Prostate gland (tissue), 2 donors: ENCODE measurements at regions not wholly inside any gene's neighbourhood (a gene's known extent, or its start where the extent isn't known, plus 50 kb on each side); places are given as distances from the start of the nearest gene placed in this dataset.

Experiments used
- DNase-seq: peaks from one replicate; pipeline ENCODE4 v3.0.0-alpha.2; 2019; ENCODE audit warnings: low spot score
- H3K27ac ChIP-seq, 2 donors: fragments of 200-600 bp; sonication (generic); 2 replicates each; pipeline ENCODE4 v1.5.1; 2017 to 2019
- H3K27me3 ChIP-seq: fragments of 200-600 bp; sonication (generic); replicated peaks from 2 replicates; pipeline ENCODE4 v1.5.1; 2019; ENCODE audit not compliant: insufficient read depth
- H3K36me3 ChIP-seq, 2 donors: fragments of 200-600 bp; sonication (generic); 1 replicate in 1 of 2; 2 replicates in 1 of 2; pipeline versions ENCODE4 v1.5.1 to v1.8.1; 2017 to 2019
- H3K4me1 ChIP-seq: fragments of 200-600 bp; sonication (generic); replicated peaks from 2 replicates; pipeline ENCODE4 v1.5.1; 2019
- H3K4me3 ChIP-seq, 2 donors: fragments of 200-600 bp; sonication (generic); 2 replicates each; pipeline ENCODE4 v1.5.1; 2017 to 2019
- H3K9me3 ChIP-seq: fragments of 200-600 bp; sonication (generic); 2 replicates; pipeline ENCODE4 v1.5.1; 2017
- POLR2A ChIP-seq: fragments of 450-650 bp; IDR thresholded peaks from one replicate; pipeline ENCODE4 v1.6.1; 2016; ENCODE audit warnings: antibody characterized with exemption, mild to moderate bottlenecking
- POLR2AphosphoS5 ChIP-seq: sonication (generic); formaldehyde crosslinking; IDR thresholded peaks from one replicate; pipeline ENCODE4 v1.6.1; 2017; ENCODE audit warnings: antibody characterized with exemption
- WGBS: methylation state at CpG from one replicate; pipeline ENCODE4 v1.1.5; 2018; 5-methylcytosine and 5-hydroxymethylcytosine counted together
- intact Hi-C: fragments of 100-400 bp; cut with DNase I; formaldehyde crosslinking; loops from one replicate; pipeline ENCODE4 v1.14.2; 2022
- TF ChIP-seq, protein P1 (sequence below), 4 experiments: fragments of 200-600 bp in 2 of 4; fragments of 450-650 bp in 2 of 4; sonication (generic) in 2 of 4; IDR thresholded peaks; 1 replicate in 3 of 4; 2 replicates in 1 of 4; pipeline ENCODE4 v1.5.1; 2016 to 2019; ENCODE audit warnings: antibody characterized with exemption in 4 of 4, mild to moderate bottlenecking in 2 of 4, moderate library complexity in 2 of 4

DNA sequence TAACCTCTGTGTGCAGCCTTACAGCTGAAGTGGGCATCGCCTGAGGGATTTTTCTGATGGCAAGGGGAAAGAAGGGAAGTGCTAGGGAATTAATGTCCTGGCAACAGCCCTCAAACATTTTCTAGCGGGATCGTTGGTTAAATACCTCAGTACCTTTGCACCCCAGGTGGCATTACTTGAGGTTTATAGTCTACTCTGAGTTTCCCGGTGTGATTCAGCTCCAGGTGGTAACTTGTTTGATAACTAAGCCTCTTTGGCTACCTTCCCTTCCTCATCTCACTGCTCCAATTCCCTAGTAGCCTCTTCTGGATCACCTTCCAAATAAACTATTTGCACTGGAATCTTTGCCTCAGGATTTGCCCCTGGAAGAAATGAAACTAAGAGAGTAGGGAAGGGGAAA is 237.0 kb upstream of the SSTR1 start:
- no peak overlapping the region for H3K27ac ChIP-seq
- no peaks in the 10 kb centered on the region for H3K36me3 ChIP-seq
- WGBS, result 68% methylated on average over 4 of the region's 4 CpGs
- no peak overlapping the region for H3K4me3 ChIP-seq
- no peaks in the 10 kb centered on the region for H3K27me3 ChIP-seq
- TF ChIP-seq POLR2AphosphoS5 (no peak), POLR2A (no peak)
- TF ChIP-seq, protein P1, sequence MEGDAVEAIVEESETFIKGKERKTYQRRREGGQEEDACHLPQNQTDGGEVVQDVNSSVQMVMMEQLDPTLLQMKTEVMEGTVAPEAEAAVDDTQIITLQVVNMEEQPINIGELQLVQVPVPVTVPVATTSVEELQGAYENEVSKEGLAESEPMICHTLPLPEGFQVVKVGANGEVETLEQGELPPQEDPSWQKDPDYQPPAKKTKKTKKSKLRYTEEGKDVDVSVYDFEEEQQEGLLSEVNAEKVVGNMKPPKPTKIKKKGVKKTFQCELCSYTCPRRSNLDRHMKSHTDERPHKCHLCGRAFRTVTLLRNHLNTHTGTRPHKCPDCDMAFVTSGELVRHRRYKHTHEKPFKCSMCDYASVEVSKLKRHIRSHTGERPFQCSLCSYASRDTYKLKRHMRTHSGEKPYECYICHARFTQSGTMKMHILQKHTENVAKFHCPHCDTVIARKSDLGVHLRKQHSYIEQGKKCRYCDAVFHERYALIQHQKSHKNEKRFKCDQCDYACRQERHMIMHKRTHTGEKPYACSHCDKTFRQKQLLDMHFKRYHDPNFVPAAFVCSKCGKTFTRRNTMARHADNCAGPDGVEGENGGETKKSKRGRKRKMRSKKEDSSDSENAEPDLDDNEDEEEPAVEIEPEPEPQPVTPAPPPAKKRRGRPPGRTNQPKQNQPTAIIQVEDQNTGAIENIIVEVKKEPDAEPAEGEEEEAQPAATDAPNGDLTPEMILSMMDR (IDR thresholded peaks at IDR 0.05), result no peak
- intact Hi-C loops, result no loop called here
- H3K9me3 ChIP-seq, result no peaks in the 10 kb centered on the region
- DNase-seq, result no peak
- no peaks in the 10 kb centered on the region for H3K4me1 ChIP-seq

DNA sequence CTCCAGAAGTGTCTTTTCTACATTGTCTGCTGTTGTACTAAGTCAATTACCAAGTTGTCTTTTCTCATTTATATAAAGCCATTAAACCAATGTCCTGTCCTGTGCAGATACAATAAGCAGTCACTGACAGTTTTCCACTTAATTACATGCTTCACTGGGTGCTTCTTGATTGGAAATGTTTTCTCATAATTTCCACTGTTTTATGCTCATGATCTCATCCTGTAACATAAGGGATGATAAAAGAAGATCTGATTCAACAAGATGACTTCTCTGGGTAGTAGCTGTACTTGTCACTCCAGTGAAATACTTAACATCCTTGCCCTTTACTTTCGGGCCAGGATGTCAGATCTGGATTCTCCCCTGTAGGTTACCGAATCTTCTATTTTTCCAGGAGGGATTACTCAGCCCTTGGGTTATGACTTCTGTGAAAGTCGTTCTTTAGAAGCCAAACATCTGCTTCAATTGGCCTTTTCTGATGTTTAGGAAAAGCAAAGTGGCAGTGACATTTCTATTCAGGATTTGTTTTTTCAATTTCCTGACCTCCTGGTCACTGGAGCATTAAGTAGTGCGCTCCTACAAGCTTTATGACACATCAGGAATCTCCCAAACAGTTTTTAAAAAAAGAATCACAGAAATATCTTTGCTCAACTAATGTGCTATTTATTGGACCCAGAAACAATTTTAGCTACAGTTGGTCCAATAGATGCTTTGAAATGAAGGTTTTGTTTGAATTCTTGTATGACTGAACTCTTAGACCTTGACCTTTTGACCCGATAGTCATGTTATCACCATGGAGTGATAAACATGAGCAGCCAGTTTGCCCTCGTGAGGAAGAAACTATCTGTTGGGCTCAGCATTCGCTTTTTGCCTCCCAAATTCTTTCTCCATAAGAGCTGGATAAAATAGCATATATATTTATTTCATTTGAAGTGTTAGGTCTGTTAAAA is 234.5 kb upstream of the SSTR1 start:
- no peaks in the 10 kb centered on the region for H3K4me1 ChIP-seq
- 69% methylated on average over 7 of the region's 7 CpGs for WGBS
- H3K27me3 ChIP-seq, result no peaks in the 10 kb centered on the region
- no peaks in the 10 kb centered on the region for H3K9me3 ChIP-seq
- no peak overlapping the region for H3K27ac ChIP-seq
- DNase-seq, result no peak
- intact Hi-C loops, result no loop called here
- TF ChIP-seq, protein P1 (IDR thresholded peaks at IDR 0.05), result no peak
- H3K4me3 ChIP-seq, result no peak overlapping the region
- no peaks in the 10 kb centered on the region for H3K36me3 ChIP-seq

DNA sequence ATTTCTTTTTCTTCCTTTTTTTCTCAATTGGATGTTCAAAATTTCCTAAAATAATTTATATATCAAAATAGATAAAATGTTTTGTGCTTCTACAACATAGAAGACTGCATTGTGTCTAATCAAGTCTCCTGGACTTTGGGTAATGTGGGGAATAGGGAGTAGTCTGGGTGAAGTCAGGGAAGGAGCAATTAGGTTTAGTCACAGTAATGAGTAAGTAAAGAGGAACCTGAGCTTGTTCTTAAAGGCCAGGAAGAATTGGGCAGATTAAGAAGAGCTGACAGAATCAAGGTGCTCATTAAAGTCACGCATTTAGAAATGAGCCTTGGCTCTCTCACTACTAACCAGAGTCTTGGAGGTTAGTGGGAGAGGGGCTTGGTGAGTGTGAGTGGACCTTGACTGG is 233.3 kb upstream of the SSTR1 start:
- Histone ChIP-seq H3K36me3 (no peaks in the 10 kb centered on the region), H3K27me3 (no peaks in the 10 kb centered on the region), H3K27ac (no peak overlapping the region), H3K4me1 (no peaks in the 10 kb centered on the region), H3K4me3 (no peak overlapping the region), H3K9me3 (no peaks in the 10 kb centered on the region)
- TF ChIP-seq, protein P1 (IDR thresholded peaks at IDR 0.05), result no peak
- TF ChIP-seq POLR2AphosphoS5 (no peak), POLR2A (no peak)
- intact Hi-C loops, result no loop called here
- no peak for DNase-seq
- 95% methylated on average over 1 of the region's 1 CpG for WGBS

DNA sequence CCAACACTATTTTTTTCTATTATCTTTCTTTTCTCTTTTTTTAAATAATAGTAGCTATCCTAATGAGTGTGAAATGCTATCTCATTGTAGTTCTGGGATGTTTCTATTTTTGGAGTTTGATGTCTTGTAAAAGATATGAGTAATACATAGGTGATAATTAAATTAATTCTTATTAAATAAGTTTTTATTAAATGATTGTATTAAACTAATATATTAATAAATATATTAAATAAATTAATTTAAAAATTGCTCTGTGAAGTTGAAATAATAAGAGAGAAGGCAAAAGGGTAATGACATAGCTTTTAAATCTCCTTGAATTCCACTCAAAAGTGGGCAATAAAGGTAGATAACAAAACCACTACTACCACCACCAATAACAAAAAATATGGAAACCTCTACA is 230.2 kb upstream of the SSTR1 start:
- H3K9me3 ChIP-seq, result no peaks in the 10 kb centered on the region
- no peaks in the 10 kb centered on the region for H3K36me3 ChIP-seq
- no peak overlapping the region for H3K4me3 ChIP-seq
- H3K27ac ChIP-seq, result no peak overlapping the region
- TF ChIP-seq POLR2A (no peak), POLR2AphosphoS5 (no peak)
- TF ChIP-seq, protein P1 (IDR thresholded peaks at IDR 0.05), result no peak
- DNase-seq, result no peak
- H3K4me1 ChIP-seq, result no peaks in the 10 kb centered on the region
- H3K27me3 ChIP-seq, result no peaks in the 10 kb centered on the region
- intact Hi-C loops, result no loop called here
